Lower lobe of right lung (tissue), 2 donors: ENCODE measurements at regions not wholly inside any gene's neighbourhood (a gene's known extent, or its start where the extent isn't known, plus 50 kb on each side); places are given as distances from the start of the nearest gene placed in this dataset.

Experiments used
- ATAC-seq, 2 donors: fragments of 200-7000 bp; cut with Tn5 transposase; one replicate each; pipeline ENCODE4 v1.9.1; 2020 to 2022; ENCODE audit warnings: mild to moderate bottlenecking in 2 of 2, moderate library complexity in 2 of 2
- DNase-seq: peaks from one replicate; pipeline ENCODE4 v3.0.0-alpha.2; 2020
- H3K27ac ChIP-seq: fragments of 200-600 bp; one replicate; pipeline ENCODE4 v1.8.0; 2022
- H3K27me3 ChIP-seq: fragments of 200-600 bp; one replicate; pipeline ENCODE4 v1.8.0; 2022; ENCODE audit warnings: low read depth
- H3K36me3 ChIP-seq: fragments of 200-600 bp; one replicate; pipeline ENCODE4 v1.8.0; 2022; ENCODE audit warnings: mild to moderate bottlenecking
- H3K4me1 ChIP-seq: fragments of 200-600 bp; one replicate; pipeline ENCODE4 v1.8.0; 2022
- H3K4me3 ChIP-seq: fragments of 200-600 bp; one replicate; pipeline ENCODE4 v1.8.0; 2022; ENCODE audit warnings: mild to moderate bottlenecking
- H3K9me3 ChIP-seq: fragments of 200-600 bp; one replicate; pipeline ENCODE4 v1.8.0; 2022
- intact Hi-C: fragments of 100-400 bp; cut with DNase I; formaldehyde crosslinking; loops from one replicate; pipeline ENCODE4 v1.11.0; 2022
- TF ChIP-seq, protein P1 (sequence below): fragments of 200-600 bp; IDR thresholded peaks from one replicate; pipeline ENCODE4 v1.8.0; 2022; ENCODE audit warnings: antibody characterized with exemption, mild to moderate bottlenecking
- donor health status: DM: no; HTN: yes; CAD: no; lungs with severe emphysema.

DNA sequence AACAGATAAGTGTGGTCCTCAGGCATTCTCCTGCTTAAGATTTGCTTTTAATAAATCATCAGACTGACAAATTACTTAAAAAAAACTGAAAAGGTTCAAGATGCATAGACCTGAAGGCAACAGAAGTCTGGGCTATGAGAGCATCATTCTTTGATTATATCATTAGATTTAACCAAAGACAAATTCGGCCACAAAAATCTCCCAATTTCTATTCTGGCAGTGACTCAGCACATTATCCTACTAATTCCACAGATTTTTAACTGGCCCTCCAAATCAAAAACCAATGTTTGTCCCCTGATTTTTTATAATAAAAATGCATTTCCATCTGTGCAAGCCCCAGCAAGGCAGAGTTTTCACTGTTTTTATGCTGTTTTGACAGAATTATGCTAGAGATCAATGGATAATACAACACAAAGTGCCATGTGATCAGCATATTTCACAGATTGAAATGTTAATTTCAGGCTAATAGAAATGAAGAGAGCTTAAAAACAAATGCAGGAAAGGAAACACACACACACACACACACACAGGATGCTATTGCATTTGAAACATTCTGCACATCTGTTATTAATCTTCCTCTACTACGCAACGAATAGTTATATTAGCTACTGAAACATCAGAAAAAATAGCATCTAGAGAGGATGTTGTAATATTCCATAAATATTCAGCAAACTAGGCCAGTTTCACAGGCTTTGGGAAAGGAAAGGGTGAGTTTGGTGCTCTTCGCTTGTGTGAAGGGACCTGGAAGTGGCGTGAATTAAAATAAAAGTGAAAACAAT, 177.6 kb upstream of the ST8SIA4 start:
- DNase-seq (no peak), ATAC-seq (no peak)
- no peak overlapping the region for H3K4me3 ChIP-seq
- intact Hi-C loops = no loop called here
- no peaks in the 10 kb centered on the region for H3K27me3 ChIP-seq
- TF ChIP-seq, protein P1, sequence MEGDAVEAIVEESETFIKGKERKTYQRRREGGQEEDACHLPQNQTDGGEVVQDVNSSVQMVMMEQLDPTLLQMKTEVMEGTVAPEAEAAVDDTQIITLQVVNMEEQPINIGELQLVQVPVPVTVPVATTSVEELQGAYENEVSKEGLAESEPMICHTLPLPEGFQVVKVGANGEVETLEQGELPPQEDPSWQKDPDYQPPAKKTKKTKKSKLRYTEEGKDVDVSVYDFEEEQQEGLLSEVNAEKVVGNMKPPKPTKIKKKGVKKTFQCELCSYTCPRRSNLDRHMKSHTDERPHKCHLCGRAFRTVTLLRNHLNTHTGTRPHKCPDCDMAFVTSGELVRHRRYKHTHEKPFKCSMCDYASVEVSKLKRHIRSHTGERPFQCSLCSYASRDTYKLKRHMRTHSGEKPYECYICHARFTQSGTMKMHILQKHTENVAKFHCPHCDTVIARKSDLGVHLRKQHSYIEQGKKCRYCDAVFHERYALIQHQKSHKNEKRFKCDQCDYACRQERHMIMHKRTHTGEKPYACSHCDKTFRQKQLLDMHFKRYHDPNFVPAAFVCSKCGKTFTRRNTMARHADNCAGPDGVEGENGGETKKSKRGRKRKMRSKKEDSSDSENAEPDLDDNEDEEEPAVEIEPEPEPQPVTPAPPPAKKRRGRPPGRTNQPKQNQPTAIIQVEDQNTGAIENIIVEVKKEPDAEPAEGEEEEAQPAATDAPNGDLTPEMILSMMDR = no peak
- no peaks in the 10 kb centered on the region for H3K4me1 ChIP-seq
- H3K27ac ChIP-seq = no peak overlapping the region
- H3K36me3 ChIP-seq = no peaks in the 10 kb centered on the region
- no peaks in the 10 kb centered on the region for H3K9me3 ChIP-seq

DNA sequence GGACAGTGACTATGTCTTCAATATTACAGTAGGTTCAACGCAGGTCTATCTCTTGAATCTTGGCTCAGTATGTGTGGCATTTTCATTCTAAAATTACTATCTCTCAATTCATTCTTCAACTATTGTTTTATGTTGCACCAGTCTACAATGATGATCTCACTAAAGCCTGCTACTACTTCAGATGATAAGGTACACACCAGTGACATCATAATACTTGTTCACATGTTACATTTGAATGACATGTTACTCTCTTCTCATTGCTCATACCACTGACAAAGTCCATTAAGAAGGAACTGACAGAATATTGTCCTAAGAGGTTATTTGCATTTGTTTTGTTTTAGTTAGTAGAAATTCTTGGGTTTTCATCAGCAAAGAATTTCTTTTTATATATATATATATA, 165.2 kb upstream of the ST8SIA4 start:
- DNase-seq = no peak
- no peak for ATAC-seq
- intact Hi-C loops = no loop called here
- Histone ChIP-seq H3K9me3 (peaks cover under 1% of the 10 kb centered on the region), H3K4me3 (no peak overlapping the region), H3K4me1 (no peaks in the 10 kb centered on the region), H3K27me3 (no peaks in the 10 kb centered on the region), H3K27ac (no peak overlapping the region), H3K36me3 (no peaks in the 10 kb centered on the region)
- TF ChIP-seq, protein P1 = no peak

DNA sequence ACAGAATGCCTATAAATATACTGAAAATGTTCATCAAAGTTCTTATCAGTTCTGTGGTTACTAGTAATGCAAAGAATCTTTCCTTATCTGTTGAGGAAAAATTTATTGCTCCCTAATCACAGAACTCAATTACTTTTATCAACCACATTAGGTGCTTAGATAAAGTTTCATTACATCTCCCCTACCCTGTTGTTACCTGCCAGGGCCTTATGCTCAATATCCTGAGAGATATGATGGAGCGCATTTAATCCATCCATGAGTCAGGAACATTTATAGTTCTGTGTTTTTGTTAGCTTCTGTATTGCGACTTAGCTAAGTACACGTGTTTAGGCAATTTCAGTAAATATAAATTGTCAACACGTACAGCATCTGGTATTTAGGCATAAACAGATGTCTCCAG, 164.3 kb upstream of the ST8SIA4 start:
- no peak overlapping the region for H3K27ac ChIP-seq
- intact Hi-C loops = no loop called here
- DNase-seq (no peak), ATAC-seq (no peak)
- TF ChIP-seq, protein P1 = no peak
- H3K9me3 ChIP-seq = peaks cover 9% of the 10 kb centered on the region
- no peaks in the 10 kb centered on the region for H3K27me3 ChIP-seq
- H3K36me3 ChIP-seq = no peaks in the 10 kb centered on the region
- no peak overlapping the region for H3K4me3 ChIP-seq
- H3K4me1 ChIP-seq = no peaks in the 10 kb centered on the region

DNA sequence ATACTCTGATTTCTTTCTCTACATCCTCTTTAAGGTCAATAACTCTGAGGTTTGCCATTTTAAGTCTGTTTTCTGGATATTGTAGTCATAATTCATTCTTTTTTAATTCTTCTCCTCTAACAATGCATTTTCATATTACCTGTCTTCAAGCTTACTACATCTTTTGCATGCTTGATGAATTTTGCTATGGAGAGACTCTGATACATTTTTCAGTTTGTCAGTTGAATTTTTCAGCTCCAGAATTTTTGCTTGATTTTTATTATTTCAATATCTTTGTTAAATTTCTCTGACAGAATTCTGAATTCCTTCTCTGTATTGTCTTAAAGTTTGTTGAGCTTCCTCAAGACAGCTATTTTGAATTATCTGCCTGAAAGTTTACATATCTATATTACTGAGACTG, 159.8 kb upstream of the ST8SIA4 start:
- intact Hi-C loops = no loop called here
- Histone ChIP-seq H3K27me3 (no peaks in the 10 kb centered on the region), H3K27ac (no peak overlapping the region), H3K36me3 (no peaks in the 10 kb centered on the region), H3K4me3 (no peak overlapping the region), H3K9me3 (peaks cover 9% of the 10 kb centered on the region), H3K4me1 (no peaks in the 10 kb centered on the region)
- ATAC-seq (no peak), DNase-seq (no peak)
- TF ChIP-seq, protein P1 = no peak

DNA sequence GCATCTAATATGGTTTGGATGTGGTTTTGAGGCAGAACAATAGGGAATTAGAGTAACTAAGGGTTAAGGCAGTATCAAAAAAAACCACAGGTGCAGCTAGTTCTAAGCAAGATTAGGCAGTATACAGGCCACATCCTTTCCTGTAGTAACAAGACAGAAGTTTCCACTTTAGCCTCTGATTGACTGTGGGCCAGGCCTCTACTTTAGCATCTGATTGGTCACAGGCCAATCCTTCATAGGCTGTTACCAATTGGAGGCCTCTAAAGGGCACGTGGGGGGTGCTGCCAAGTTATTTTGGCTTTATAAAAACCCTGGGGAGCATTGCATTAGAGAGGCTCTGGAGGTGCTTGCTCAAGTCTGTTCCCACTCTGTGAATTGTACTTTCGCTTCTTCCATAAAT, 144.1 kb upstream of the ST8SIA4 start:
- H3K9me3 ChIP-seq = no peaks in the 10 kb centered on the region
- H3K36me3 ChIP-seq = no peaks in the 10 kb centered on the region
- H3K27ac ChIP-seq = no peak overlapping the region
- H3K27me3 ChIP-seq = no peaks in the 10 kb centered on the region
- intact Hi-C loops = no loop called here
- no peak for DNase-seq
- no peak overlapping the region for H3K4me3 ChIP-seq
- H3K4me1 ChIP-seq = no peaks in the 10 kb centered on the region
- TF ChIP-seq, protein P1 = no peak
- ATAC-seq = no peak
